ENCODE measurements at regions not wholly inside any gene's neighbourhood (a gene's known extent, or its start where the extent isn't known, plus 50 kb on each side); places are given as distances from the start of the nearest gene placed in this dataset.
A peak's percentile ranks its signal among the peaks of the same experiment; 100 is the strongest.
"Not testable (repeated sequence)": the region's sequence is repeated elsewhere in the genome, so short reads cannot be mapped to it uniquely, and the experiment has no call there.

- DNase-seq (ENCODE audit: low read depth), result no peak
Observed at GRCh38 chr7:92915348-92915747, 79.0 kb upstream of the CDK6 start.

- DNase-seq (ENCODE audit: low read depth), result no peak
Observed at GRCh38 chr7:92914645-92915044, 78.3 kb upstream of the CDK6 start.

DNA sequence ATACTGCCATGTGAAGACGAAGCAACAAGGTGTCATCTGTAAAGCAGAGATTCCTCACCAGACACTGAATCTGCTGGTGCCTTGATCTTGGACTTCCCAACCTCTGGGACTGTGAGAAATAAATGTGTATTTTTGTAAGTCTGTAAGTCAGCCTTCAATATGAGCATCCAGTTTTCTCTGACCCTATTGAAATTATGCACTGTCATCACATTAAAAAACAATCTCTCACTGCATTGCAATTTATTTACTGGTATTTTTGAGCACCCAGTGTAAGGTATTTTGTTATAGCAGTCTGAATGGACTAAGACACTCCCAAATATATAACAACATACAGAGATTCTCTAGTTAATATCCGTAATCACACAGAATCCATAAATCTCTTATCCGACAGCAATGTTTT, 77.5 kb upstream of the CDK6 start:
- no peak for DNase-seq (ENCODE audit: low read depth)

- DNase-seq (ENCODE audit: low read depth), result no peak
Observed at GRCh38 chr7:92910976-92911375, 74.6 kb upstream of the CDK6 start.

GRCh38 chr7:92909686-92910475, 73.5 kb upstream of the CDK6 start:
- no peak for DNase-seq (ENCODE audit: low read depth)

DNA sequence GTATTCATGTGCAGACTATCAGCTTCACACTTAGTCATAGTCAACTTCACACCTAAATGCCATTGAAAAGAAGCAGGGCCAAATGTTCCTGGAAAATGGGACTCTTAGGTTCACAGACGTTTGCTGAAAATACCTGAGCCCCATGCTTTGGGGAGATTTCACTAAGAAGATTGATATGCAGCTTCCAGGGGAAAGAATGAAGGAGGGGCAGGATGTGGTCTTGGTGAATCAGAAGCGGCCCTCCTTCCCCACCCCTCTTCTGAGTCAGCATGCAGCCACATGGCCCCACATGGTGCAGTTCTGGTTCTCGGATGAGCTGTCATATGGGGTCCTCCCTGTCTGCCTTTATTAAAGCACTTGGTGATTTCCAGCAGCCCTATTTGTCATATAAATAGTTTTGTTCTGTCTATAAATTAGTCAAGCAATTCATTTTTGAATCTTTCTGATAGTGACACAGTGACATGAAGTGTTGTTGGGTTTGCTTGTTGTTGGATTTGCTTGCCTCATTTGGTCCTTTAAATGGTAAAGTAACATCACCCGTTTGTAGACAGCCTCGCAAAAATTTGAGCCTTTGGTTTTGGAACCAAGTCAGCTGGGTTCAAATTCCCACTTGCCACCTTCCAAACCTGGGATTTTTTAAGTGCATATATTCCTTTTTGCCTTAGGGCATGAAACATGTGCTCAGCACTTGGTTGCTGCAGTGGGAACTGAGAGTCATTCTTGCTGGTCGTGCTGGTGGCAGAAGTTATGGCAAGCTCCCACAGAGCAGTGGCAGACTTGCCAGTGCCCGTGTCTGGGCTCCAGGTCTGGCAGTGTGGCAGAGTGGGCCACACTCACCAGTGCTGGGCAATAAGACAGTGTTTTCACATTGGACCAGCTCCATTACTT, 68.1 kb upstream of the CDK6 start:
- peak; percentile 67 for DNase-seq (ENCODE audit: low read depth)

- no peak for DNase-seq (ENCODE audit: low read depth)
Observed at GRCh38 chr7:92898798-92899197, 62.4 kb upstream of the CDK6 start.

- not testable (repeated sequence) for DNase-seq (ENCODE audit: low read depth)
Observed at GRCh38 chr7:92894857-92895256, 58.5 kb upstream of the CDK6 start.

DNA sequence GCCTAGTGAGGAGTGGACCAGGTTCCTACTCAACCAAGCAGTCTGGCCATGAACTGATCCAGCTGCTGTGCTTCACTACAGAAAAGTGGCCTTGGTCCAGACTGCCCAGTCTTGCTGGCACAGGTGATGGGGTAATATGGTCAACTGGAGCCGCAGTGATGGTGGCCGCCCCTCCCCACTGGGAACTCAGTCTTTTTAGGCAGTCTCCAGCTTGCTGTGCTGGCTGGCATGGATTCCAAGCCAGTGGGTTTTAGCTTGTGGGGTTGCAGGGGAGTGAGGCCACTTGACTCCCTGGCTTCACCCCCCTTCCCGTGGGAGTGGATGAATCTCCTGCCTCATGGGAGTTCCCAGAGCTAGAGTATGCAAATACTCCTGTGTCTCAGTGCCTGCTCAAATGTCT, 52.7 kb upstream of the CDK6 start:
- no peak for DNase-seq (ENCODE audit: low read depth)

Measured in stimulated activated CD8-positive, alpha-beta memory T cell treated with anti-CD3 and anti-CD28 coated beads, Interleukin-7, amount 100 ng/mL, for 24 hours (primary cell).